Limb (tissue), 2 donors: ENCODE measurements at regions not wholly inside any gene's neighbourhood (a gene's known extent, or its start where the extent isn't known, plus 50 kb on each side); places are given as distances from the start of the nearest gene placed in this dataset.
"Not testable (repeated sequence)": the region's sequence is repeated elsewhere in the genome, so short reads cannot be mapped to it uniquely, and the experiment has no call there.

Source experiments
- DNase-seq, 2 donors: peaks; one replicate each; pipeline ENCODE4 v3.0.0-alpha.2; 2016; ENCODE audit errors: extremely low spot score in 2 of 2

GRCh38 chr15:67918205-67918861 is 78.5 kb upstream of the RNU6-1 start:
- no peak for DNase-seq

GRCh38 chr15:67920524-67921240 is 80.8 kb upstream of the RNU6-1 start:
- no peak for DNase-seq

DNA sequence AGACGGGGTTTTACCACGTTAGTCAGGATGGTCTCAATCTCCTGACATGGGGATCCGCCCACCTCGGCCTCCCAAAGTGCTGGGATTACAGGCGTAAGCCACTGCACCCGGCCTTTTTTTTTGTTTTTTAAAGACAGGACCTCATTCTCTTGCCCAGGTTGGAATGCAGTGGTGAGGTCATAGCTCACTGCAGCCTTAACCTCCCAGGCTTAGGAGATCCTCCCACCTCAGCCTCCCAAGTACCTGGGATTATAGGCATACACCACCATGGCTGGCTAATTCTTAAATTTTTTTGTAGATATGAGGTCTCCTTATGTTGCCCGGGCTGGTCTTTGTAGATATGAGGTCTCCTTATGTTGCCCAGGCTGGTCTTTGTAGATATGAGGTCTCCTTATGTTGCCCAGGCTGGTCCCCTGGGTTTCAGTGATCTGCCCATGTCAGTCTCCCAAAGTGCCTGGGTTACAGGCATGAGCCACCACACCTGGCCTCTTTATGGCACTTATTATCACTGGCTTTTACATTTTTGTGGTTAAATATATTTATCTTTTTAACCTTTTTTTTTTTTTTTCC is 82.3 kb upstream of the RNU6-1 start:
- no peak for DNase-seq

DNA sequence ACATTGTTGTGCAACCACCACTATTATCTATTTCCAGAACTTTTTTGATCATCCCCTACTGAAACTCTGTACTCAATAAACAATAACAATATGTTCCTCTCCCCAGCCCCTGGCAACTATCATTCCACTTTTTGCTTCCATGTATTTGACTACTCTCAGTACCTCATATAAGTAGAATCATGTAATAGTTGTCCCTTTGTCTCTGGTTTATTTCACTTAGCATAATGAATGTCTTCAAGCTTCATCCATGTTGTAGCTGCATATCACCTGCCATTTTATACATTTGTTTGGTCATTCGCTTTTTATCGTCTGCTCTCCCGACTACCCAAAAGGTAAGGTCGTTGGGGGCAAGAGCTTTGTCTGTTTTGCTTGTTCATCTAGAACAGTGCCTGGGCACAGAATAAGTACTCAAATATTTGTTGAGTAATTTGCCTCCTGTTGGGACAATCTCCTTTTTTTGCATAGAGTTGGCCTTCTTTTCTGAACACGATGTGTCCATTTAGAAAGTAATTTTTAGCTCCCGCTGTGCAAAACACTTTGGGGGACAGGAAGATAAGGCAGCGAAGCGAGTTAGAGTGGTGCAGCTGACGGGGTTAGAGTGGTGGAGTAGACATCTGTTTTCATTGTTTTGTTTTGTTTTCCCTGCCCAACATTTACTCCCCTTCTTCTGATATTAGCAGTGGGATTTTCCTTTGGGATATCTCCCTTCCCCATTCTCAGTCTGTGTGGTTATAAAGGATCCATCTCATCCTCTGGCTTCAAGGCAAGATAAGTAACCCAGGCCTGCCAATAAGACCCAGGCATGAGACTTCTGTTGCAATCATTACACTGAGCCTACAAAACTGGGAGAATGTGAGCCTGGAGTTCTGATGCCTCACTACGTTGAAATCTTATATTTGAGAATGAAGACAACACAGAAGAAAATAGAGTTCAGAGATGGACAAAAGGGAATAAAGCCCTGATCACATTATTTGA is 83.4 kb upstream of the RNU6-1 start:
- no peak for DNase-seq

- no peak for DNase-seq
These were observed 84.6 kb upstream of the RNU6-1 start for GRCh38 chr15:67924359-67924974.

GRCh38 chr15:67925182-67925581 is 85.3 kb upstream of the RNU6-1 start:
- no peak for DNase-seq

DNA sequence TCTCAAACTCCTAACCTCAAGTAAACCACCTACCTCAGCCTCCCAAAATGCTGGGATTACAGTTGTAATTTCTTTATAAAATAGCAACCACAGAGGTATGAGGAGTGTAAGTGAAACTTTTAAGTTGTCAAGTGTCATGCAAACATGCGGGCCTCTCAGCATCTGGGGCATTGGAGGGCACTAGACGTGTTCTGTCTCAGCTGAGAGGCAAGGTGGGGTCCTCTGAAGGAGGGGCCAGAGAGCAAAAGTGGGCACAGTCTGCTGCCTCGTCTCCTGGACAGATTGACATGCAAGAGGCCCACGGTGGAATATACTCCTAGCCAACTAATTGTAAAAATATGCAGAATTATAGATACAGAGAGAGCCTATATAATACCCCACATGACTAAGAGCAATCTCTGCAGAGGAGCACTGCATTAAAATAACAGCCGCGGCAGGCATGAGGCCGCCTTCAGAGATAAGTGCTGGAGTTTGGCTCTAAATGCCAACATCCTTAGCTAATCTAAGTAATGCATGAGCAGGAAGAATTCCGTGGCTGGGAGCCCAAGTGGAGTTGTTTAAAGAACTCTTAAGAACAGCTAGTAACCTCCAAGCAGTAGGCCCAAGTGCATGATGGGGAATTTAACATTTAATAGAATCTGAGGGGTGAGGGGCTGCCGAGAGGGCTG is 87.8 kb upstream of the RNU6-1 start:
- peak; percentile 57 to 67 for DNase-seq

GRCh38 chr15:67928666-67929065 is 88.8 kb upstream of the RNU6-1 start:
- no peak for DNase-seq

DNA sequence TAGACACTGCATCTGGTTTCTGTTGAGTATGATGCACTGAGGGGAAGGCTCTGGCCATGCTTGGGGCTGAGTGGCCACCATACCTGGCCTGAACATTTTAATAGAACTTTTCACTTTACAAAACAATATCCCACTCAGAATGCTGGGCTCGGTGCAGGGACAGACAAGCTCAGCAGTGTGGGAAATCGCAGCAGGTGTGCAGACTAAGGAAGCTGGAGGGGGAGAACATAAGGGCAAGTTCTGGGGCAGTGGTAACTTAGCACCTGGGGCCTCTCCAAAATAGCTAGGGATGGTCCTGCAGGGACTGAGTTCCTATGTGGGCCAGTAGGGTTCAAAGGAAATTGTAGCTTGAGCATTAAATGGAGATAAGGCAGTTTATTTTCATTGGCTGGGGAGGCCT is 90.9 kb upstream of the RNU6-1 start:
- DNase-seq: no peak

DNA sequence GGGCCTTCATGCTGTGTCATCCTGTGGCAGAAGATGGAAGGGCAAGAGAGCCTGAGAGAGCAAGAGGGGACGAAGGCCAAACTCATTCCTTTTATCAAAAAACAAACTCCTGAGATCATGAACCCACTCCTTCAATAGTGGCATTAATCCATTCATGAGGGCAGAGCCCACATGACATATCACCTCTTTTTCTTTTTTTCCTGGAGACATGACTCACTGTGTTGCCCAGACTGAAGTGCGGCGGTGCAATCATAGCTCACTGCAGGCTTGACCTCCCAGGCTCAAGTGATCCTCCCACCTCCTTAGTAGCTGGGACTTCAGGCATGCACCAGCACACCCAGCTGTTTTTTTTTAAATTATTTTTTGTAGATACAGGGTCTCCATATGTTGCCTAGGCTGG is 92.0 kb upstream of the RNU6-1 start:
- DNase-seq: no peak

DNA sequence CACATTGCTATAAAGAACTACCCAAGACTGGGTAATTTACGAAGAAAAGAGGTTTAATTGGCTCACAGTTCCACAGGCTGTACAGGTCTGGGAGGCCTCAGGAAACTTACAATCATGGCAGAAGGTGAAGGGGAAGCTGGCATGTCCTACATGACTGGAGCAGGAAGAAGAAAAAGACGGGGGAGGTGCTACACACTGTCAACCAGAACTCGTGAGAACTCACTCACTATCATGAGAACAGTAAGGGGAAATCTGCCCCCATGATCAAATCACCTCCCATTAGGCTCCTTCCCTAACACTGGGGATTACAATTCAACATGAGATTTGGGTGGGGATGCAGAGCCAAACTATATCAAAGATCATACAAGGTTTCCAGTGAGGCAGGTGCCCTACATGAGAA is 94.3 kb upstream of the RNU6-1 start:
- DNase-seq: not testable (repeated sequence)

DNA sequence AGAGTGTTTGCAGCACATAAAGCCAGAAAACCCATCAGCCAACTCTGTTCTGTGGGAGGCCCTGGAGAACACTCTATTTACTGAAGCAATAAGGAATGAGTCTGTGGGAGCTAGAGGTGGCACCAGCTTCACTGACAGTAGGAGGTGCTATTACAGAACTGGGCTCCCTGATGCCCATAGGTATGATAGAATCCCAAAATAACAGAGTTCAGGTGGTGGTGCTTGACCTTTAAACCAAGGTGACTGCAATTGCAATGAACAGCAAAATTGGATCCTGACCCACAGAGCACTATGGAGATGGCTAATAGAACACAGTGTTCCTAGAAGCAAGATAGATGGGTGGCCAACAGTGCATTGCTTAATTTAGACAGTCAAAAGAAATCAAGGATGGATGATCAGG is 95.4 kb upstream of the RNU6-1 start:
- DNase-seq: no peak

GRCh38 chr15:67936258-67936657 is 96.4 kb upstream of the RNU6-1 start:
- no peak for DNase-seq

- no peak for DNase-seq
These were observed 97.4 kb upstream of the RNU6-1 start for GRCh38 chr15:67937153-67937761.

DNA sequence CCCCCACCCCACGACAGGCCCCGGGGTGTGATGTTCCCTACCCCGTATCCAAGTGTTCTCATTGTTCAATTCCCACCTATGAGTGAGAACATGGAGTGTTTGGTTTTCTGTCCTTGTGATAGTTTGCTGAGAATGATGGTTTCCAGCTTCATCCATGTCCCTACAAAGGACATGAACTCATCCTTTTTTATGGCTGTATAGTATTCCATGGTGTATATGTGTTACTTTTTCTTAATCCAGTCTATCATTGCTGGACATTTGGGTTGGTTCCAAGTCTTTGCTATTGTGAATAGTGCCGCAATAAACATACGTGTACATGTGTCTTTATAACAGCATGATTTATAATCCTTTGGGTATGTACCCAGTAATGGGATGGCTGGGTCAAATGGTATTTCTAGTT is 99.3 kb upstream of the RNU6-1 start:
- not testable (repeated sequence) for DNase-seq

GRCh38 chr15:67939588-67940323 is 99.9 kb upstream of the RNU6-1 start:
- DNase-seq: not testable (repeated sequence)

DNA sequence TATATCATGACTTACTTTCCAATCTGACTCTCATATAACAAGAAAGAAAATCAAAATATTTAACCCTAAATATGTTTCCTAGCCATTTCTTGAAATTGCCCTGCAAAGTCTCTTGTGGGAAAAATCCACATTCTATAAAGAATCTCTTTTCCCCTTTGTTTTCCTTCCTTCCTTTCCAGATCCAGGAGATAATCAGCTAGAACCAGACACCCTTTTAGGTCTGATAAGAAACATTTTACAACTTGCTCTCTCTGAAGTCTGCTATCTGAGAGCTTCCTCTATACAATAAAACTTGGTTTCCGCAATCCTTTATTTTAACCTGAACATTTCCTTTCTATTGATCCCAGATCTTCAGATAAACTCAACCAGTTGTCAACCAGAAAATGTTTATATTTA is 100.5 kb upstream of the RNU6-1 start:
- no peak for DNase-seq

DNA sequence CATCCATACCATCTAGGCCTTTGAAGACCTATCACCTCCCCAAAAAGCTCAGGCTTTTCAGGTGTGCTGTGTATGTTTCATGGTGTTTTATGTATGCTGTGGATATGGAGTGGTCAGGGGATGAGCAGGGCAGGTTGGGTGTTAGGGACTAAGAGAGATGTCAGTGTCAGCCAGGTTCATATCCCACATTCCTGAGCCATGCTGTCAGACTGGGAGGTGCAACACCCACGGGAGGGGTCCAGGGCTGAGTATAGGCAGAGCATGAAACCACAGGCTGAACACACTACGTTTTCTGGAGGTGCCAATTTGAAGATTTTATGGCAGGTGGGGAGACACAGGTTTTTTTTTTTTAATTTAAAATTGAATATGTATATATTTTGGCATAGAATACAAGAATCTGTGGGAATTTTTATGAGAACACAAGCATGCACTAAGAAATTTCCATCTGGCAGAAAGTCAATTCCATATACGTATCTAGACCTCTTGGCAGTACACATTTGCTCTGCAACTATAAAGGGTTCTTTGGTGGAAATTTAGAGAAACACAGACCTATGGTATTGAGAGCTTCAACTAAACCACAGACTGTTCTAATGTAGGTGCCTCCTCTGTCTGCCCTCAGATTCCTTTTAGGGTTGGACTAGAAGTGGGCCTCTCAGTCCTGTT is 101.9 kb upstream of the RNU6-1 start:
- peak; percentile 54 to 61 for DNase-seq

DNA sequence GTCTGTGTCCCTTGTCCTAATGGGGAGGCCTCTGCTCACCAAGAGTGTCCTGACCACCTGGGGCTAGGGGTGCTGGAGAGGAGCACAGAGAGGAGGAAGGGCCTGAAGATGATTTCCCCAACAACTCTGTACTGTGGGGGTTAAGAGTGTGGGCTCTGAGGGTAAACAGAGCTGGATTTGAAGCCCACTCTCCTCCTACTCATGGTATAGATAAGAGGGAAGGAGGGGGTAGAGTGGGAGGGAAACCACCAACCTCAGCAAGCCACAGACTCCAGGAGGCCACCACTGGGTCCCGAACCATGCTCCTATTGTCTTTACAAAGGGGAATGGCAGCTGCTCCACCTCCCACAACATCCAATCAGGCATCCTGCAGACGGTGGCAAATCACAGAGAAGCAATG is 103.6 kb upstream of the RNU6-1 start:
- DNase-seq: no peak
